GM23338 (cell line): ENCODE measurements at regions not wholly inside any gene's neighbourhood (a gene's known extent, or its start where the extent isn't known, plus 50 kb on each side); places are given as distances from the start of the nearest gene placed in this dataset.

Experiments used
- ATAC-seq: fragments of 200-7000 bp; cut with Tn5 transposase; 3 replicates; pipeline ENCODE4 v1.9.1; 2020
- DNase-seq: peaks from one replicate; pipeline ENCODE4 v3.0.0-alpha.2; 2015; ENCODE audit warnings: low spot score
- H2AFZ ChIP-seq: fragments of 200-600 bp; sonication (generic); 2 replicates; pipeline ENCODE4 v1.8.0; 2016; ENCODE audit warnings: antibody characterized with exemption, mild to moderate bottlenecking, moderate library complexity
- H3F3A ChIP-seq: fragments of 200-600 bp; sonication (generic); replicated peaks from 2 replicates; pipeline ENCODE4 v1.8.0; 2017; ENCODE audit warnings: antibody characterized with exemption, mixed run types, low read depth
- H3K27ac ChIP-seq: fragments of 200-600 bp; sonication (generic); 2 replicates; pipeline ENCODE4 v1.6.1; 2016; ENCODE audit warnings: low read depth
- H3K27me3 ChIP-seq: fragments of 200-600 bp; sonication (generic); 2 replicates; pipeline ENCODE4 v1.8.0; 2016; ENCODE audit warnings: mild to moderate bottlenecking, mixed run types, moderate library complexity; ENCODE audit not compliant: insufficient read depth
- H3K36me3 ChIP-seq: fragments of 200-600 bp; sonication (generic); 2 replicates; pipeline ENCODE4 v1.8.0; 2016; ENCODE audit warnings: mild to moderate bottlenecking; ENCODE audit not compliant: insufficient read depth
- H3K4me1 ChIP-seq: fragments of 200-600 bp; sonication (generic); 2 replicates; pipeline ENCODE4 v1.8.0; 2016; ENCODE audit warnings: mild to moderate bottlenecking, moderate library complexity; ENCODE audit not compliant: insufficient read depth
- H3K4me2 ChIP-seq: fragments of 200-600 bp; sonication (generic); 2 replicates; pipeline ENCODE4 v1.7.1; 2017; ENCODE audit warnings: mixed run types
- H3K4me3 ChIP-seq: fragments of 200-600 bp; sonication (generic); 2 replicates; pipeline ENCODE4 v1.6.1; 2016; ENCODE audit warnings: mixed run types
- H3K79me2 ChIP-seq: fragments of 200-600 bp; sonication (generic); replicated peaks from 2 replicates; pipeline ENCODE4 v1.8.0; 2017; ENCODE audit warnings: mild to moderate bottlenecking; ENCODE audit not compliant: insufficient read depth
- H3K9me2 ChIP-seq: fragments of 200-600 bp; sonication (generic); 2 replicates; pipeline ENCODE4 v1.8.0; 2017; ENCODE audit not compliant: insufficient read depth
- H4K20me1 ChIP-seq: fragments of 200-600 bp; sonication (generic); replicated peaks from 2 replicates; pipeline ENCODE4 v1.8.0; 2017; ENCODE audit warnings: mild to moderate bottlenecking; ENCODE audit not compliant: insufficient read depth
- H3K27ac Mint-ChIP-seq: 2 replicates; pipeline ENCODE4 v1.8.0; 2020; ENCODE audit warnings: inconsistent platforms, mild to moderate bottlenecking, moderate library complexity, mixed read lengths
- H3K27me3 Mint-ChIP-seq: 3 replicates; pipeline ENCODE4 v1.8.0; 2022; ENCODE audit warnings: low read depth, mild to moderate bottlenecking, moderate library complexity, mixed read lengths, inconsistent platforms; ENCODE audit not compliant: insufficient read depth, poor library complexity
- H3K36me3 Mint-ChIP-seq: 3 replicates; pipeline ENCODE4 v1.8.0; 2021; ENCODE audit warnings: low read depth, mild to moderate bottlenecking, inconsistent platforms, moderate library complexity, mixed read lengths
- H3K4me1 Mint-ChIP-seq: 3 replicates; pipeline ENCODE4 v1.8.0; 2020; ENCODE audit warnings: mild to moderate bottlenecking, inconsistent platforms, mixed read lengths
- H3K4me3 Mint-ChIP-seq: 3 replicates; pipeline ENCODE4 v1.8.0; 2021; ENCODE audit warnings: moderate library complexity, mild to moderate bottlenecking, inconsistent platforms, mixed read lengths
- H3K9me3 Mint-ChIP-seq: 3 replicates; pipeline ENCODE4 v1.8.0; 2020; ENCODE audit warnings: moderate library complexity, mild to moderate bottlenecking, inconsistent platforms, mixed read lengths
- CREB1 ChIP-seq: fragments of 250-450 bp; sonication (Bioruptor Pico); IDR thresholded peaks from 2 replicates; pipeline ENCODE4 v1.5.0; 2020; ENCODE audit warnings: low read depth, mild to moderate bottlenecking, moderate library complexity
- ETS1 ChIP-seq: IDR thresholded peaks from 2 replicates; pipeline ENCODE4 v1.6.1; 2016; ENCODE audit warnings: antibody characterized with exemption
- EZH2 ChIP-seq: fragments of 200-600 bp; sonication (generic); IDR thresholded peaks from one replicate; pipeline ENCODE4 v1.8.0; 2017; ENCODE audit warnings: antibody characterized with exemption, mild to moderate bottlenecking, low read depth; ENCODE audit not compliant: unreplicated experiment
- REST ChIP-seq: IDR thresholded peaks from one replicate; pipeline ENCODE4 v1.6.1; 2018; ENCODE audit warnings: antibody characterized with exemption; ENCODE audit not compliant: unreplicated experiment
- STAT1 ChIP-seq: IDR thresholded peaks from one replicate; pipeline ENCODE4 v1.6.1; 2016; ENCODE audit warnings: antibody characterized with exemption; ENCODE audit not compliant: unreplicated experiment
- ZNF462 ChIP-seq: fragments of 250-450 bp; sonication (Bioruptor Pico); IDR thresholded peaks from 2 replicates; pipeline ENCODE4 v1.5.0; 2020; ENCODE audit warnings: mild to moderate bottlenecking, moderate library complexity

GRCh38 chr14:97866664-97867063, 1069.5 kb downstream of the VRK1 start:
- no peak overlapping the region for H3K27ac Mint-ChIP-seq
- H3K4me1 Mint-ChIP-seq, result peaks cover 11% of the 10 kb centered on the region
- peaks cover 2% of the 10 kb centered on the region; the same call in 1 of the 3 replicates for H3K9me3 Mint-ChIP-seq
- no peak overlapping the region for H3K27ac ChIP-seq
- ATAC-seq (no peak), DNase-seq (peak; percentile 57)
- H3K27me3 ChIP-seq, result no peaks in the 10 kb centered on the region
- H3K4me3 ChIP-seq, result no peak overlapping the region
- no peaks in the 10 kb centered on the region for H3K36me3 Mint-ChIP-seq
- no peak overlapping the region for H3K4me3 Mint-ChIP-seq
- H3K36me3 ChIP-seq, result no peaks in the 10 kb centered on the region
- TF ChIP-seq CREB1 (CRISPR knock-in tag), result peak; percentile 44; the same call in 1 of the 2 replicates
- no peak for TF ChIP-seq ETS1
- no peaks in the 10 kb centered on the region for H4K20me1 ChIP-seq
- H3K4me1 ChIP-seq, result peaks cover 5% of the 10 kb centered on the region; the same call in 1 of the 2 replicates
- peaks cover 8% of the 10 kb centered on the region; the same call in 1 of the 2 replicates for H3K9me2 ChIP-seq
- H3K79me2 ChIP-seq, result no peaks in the 10 kb centered on the region
- H2AFZ ChIP-seq, result no peak overlapping the region
- H3F3A ChIP-seq, result no peaks in the 10 kb centered on the region
- 0 out of 2 replicates have a peak overlapping the region, but pooled peaks have one; percentile 2 for H3K4me2 ChIP-seq
- peaks cover 1% of the 10 kb centered on the region for H3K27me3 Mint-ChIP-seq

GRCh38 chr14:97873291-97873690, 1076.1 kb downstream of the VRK1 start:
- no peak for DNase-seq
- Histone ChIP-seq H3K4me3 (no peak overlapping the region), H3K36me3 (no peaks in the 10 kb centered on the region), H3K4me2 (no peak overlapping the region; the same call in 1 of the 2 replicates), H4K20me1 (no peaks in the 10 kb centered on the region), H3K27ac (no peak overlapping the region), H3K9me2 (no peaks in the 10 kb centered on the region), H2AFZ (no peak overlapping the region), H3K27me3 (no peaks in the 10 kb centered on the region), H3K79me2 (no peaks in the 10 kb centered on the region), H3K4me1 (no peaks in the 10 kb centered on the region), H3F3A (no peaks in the 10 kb centered on the region)
- Mint-ChIP-seq H3K36me3 (no peaks in the 10 kb centered on the region), H3K4me3 (no peak overlapping the region), H3K27me3 (peaks cover 4% of the 10 kb centered on the region), H3K4me1 (peaks cover 14% of the 10 kb centered on the region; the same call in 2 of the 3 replicates), H3K27ac (0 out of 2 replicates have a peak overlapping the region, but pooled peaks have one; percentile 38), H3K9me3 (no peaks in the 10 kb centered on the region)
- no peak for TF ChIP-seq CREB1 (CRISPR knock-in tag)
- no peak for TF ChIP-seq REST
- TF ChIP-seq STAT1, result no peak
- TF ChIP-seq ZNF462, result no peak
- no peak for TF ChIP-seq ETS1
- TF ChIP-seq EZH2, result no peak
- ATAC-seq, result no peak
